Chondrocyte (in vitro differentiated cells): ENCODE measurements at regions not wholly inside any gene's neighbourhood (a gene's known extent, or its start where the extent isn't known, plus 50 kb on each side); places are given as distances from the start of the nearest gene placed in this dataset.

Experiments used
- DNase-seq: peaks from one replicate; pipeline ENCODE4 v3.0.0; 2021; ENCODE audit warnings: mixed read lengths, low spot score
- H3K27ac Mint-ChIP-seq: one replicate; pipeline ENCODE4 v1.8.0; 2021; ENCODE audit warnings: mild to moderate bottlenecking, moderate library complexity, mixed read lengths; ENCODE audit not compliant: unreplicated experiment
- H3K27me3 Mint-ChIP-seq: 2 replicates; pipeline ENCODE4 v1.8.0; 2021; ENCODE audit warnings: low read depth, mixed read lengths
- H3K36me3 Mint-ChIP-seq: 2 replicates; pipeline ENCODE4 v1.8.0; 2021; ENCODE audit warnings: low read depth, mixed read lengths
- H3K4me1 Mint-ChIP-seq: 2 replicates; pipeline ENCODE4 v1.8.0; 2021; ENCODE audit warnings: low read depth, mild to moderate bottlenecking, mixed read lengths
- H3K4me3 Mint-ChIP-seq: one replicate; pipeline ENCODE4 v1.8.0; 2021; ENCODE audit warnings: mild to moderate bottlenecking, moderate library complexity, mixed read lengths; ENCODE audit not compliant: unreplicated experiment
- H3K9me3 Mint-ChIP-seq: 2 replicates; pipeline ENCODE4 v1.8.0; 2021; ENCODE audit warnings: low read depth, mixed read lengths
- TF ChIP-seq, protein P1 (sequence below): fragments of 200-600 bp; sonication (generic); IDR thresholded peaks from 2 replicates; pipeline ENCODE4 v1.5.0; 2021; ENCODE audit warnings: antibody characterized with exemption, mild to moderate bottlenecking, moderate library complexity

DNA sequence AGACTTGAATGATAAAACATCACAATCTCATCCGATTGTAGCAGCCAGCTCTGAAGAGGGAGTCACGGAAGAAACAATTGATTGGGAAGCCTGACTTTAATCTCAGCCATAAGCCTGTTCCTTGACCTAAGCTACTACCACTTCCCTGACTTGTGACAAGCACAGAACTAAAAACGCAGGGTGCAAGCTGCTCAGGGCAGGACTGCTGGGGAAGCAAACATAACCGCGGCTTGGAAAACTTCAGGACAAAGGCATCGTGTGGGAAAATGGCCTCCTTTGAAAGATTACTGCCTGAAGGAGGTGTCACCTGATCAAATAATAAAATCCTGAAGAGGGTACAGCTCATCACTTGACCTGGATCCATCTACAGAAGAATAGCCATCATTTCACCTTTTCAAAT, 595.3 kb upstream of the CADM1 start:
- DNase-seq = no peak
- Mint-ChIP-seq H3K27ac (no peak overlapping the region), H3K36me3 (no peaks in the 10 kb centered on the region), H3K9me3 (no peaks in the 10 kb centered on the region), H3K27me3 (peaks cover 54% of the 10 kb centered on the region), H3K4me3 (no peak overlapping the region), H3K4me1 (no peaks in the 10 kb centered on the region)
- TF ChIP-seq, protein P1, sequence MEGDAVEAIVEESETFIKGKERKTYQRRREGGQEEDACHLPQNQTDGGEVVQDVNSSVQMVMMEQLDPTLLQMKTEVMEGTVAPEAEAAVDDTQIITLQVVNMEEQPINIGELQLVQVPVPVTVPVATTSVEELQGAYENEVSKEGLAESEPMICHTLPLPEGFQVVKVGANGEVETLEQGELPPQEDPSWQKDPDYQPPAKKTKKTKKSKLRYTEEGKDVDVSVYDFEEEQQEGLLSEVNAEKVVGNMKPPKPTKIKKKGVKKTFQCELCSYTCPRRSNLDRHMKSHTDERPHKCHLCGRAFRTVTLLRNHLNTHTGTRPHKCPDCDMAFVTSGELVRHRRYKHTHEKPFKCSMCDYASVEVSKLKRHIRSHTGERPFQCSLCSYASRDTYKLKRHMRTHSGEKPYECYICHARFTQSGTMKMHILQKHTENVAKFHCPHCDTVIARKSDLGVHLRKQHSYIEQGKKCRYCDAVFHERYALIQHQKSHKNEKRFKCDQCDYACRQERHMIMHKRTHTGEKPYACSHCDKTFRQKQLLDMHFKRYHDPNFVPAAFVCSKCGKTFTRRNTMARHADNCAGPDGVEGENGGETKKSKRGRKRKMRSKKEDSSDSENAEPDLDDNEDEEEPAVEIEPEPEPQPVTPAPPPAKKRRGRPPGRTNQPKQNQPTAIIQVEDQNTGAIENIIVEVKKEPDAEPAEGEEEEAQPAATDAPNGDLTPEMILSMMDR = no peak

DNA sequence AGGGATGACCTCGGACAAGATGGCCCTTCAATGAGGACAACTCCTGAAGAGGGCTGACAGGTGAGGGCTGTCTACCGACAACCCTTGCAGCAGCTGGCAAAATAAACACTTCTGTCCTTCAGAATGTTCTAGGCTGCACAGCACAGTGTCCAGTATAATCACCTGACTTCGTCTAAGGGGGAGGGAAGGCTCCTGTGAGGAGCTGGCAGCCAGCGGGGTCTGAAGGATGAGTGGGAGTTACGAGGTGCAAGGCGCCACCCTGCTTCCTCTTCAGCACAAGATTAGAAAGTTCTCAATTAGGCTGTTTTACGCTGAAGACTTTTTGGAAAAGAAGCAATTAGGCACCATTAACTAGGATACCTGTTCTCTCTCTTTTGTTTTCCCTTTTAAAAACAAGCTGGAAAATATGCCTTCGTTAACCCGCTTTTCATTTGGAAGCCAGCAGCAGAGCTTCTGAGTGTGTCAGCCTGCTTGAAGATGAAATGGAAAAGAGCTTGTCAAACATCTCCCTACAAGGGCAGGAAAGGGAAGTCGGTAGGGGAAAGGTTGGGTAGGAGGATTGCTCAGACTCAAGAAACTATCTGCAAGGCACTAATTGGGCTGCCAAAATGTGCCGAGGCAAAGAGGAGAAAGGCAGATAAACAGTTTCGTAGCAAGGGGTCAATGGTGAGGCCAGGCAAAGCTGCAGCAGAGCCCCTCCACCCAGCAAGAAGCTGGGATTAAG, 592.2 kb upstream of the CADM1 start:
- no peak overlapping the region for H3K27ac Mint-ChIP-seq
- TF ChIP-seq, protein P1 = no peak
- no peaks in the 10 kb centered on the region for H3K4me1 Mint-ChIP-seq
- no peaks in the 10 kb centered on the region for H3K9me3 Mint-ChIP-seq
- peaks cover 46% of the 10 kb centered on the region for H3K27me3 Mint-ChIP-seq
- no peak overlapping the region for H3K4me3 Mint-ChIP-seq
- H3K36me3 Mint-ChIP-seq = no peaks in the 10 kb centered on the region
- DNase-seq = no peak

DNA sequence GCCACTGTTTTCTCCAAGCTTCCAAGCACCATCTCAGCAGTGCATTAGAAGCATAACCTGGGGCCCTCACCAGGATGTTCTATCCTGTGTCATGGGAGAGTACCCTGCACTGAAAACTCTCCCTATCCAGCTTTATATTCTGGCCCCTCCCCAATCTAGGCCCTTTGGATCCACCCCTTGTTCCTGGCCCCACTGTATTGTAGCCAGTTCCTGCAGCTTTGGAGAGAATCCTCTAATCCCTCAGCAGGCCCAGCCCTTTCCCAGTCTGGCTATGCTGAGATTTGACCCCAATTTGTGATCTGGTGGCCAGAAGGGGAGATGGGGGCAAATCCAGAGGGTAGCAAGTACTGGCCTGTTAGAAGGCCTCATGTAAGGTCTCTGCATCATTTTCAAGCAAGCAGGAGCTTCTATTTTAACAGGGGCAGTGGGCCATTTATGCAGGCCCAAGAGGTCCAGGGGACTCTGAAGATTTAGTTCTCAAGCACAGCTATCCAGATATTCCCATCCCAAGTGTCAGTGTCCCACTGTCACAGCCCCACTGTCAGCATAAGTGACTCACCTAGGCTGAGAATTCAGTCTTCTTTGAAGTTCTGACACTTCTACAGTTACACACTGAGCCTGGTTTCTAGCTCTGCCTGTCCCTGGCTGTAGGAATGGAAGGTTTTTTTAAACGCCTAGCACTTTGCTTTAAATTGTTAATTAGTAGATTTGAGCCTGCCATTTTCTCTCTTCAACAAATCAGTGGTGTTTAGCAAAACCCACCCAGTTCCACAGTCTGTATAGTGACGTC, 589.5 kb upstream of the CADM1 start:
- H3K27ac Mint-ChIP-seq = no peak overlapping the region
- H3K4me3 Mint-ChIP-seq = no peak overlapping the region
- H3K9me3 Mint-ChIP-seq = no peaks in the 10 kb centered on the region
- no peaks in the 10 kb centered on the region for H3K4me1 Mint-ChIP-seq
- no peak for DNase-seq
- H3K27me3 Mint-ChIP-seq = peaks cover 45% of the 10 kb centered on the region
- TF ChIP-seq, protein P1 = no peak
- H3K36me3 Mint-ChIP-seq = no peaks in the 10 kb centered on the region

DNA sequence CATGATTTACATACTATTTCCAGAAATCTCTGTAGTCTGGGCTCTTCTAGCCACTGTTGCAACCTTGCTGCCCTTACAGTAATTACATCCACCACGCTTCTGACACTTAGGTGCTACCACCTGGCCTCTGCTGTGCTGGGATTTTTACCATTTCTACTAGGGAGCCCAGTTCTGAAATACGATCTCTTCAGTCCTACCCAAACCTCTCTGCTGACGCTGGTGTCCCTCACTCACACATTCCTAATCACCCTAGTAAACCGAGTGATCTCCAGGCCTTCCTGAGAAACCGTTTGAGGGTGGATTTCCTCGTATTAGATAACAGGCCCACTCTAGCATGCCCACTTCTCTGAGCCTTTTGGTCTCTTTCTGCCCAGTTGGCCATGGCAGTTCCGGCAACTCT, 588.9 kb upstream of the CADM1 start:
- Mint-ChIP-seq H3K4me1 (no peaks in the 10 kb centered on the region), H3K4me3 (no peak overlapping the region), H3K36me3 (no peaks in the 10 kb centered on the region), H3K27ac (no peak overlapping the region), H3K9me3 (no peaks in the 10 kb centered on the region), H3K27me3 (peaks cover 47% of the 10 kb centered on the region)
- DNase-seq = no peak
- TF ChIP-seq, protein P1 = no peak

DNA sequence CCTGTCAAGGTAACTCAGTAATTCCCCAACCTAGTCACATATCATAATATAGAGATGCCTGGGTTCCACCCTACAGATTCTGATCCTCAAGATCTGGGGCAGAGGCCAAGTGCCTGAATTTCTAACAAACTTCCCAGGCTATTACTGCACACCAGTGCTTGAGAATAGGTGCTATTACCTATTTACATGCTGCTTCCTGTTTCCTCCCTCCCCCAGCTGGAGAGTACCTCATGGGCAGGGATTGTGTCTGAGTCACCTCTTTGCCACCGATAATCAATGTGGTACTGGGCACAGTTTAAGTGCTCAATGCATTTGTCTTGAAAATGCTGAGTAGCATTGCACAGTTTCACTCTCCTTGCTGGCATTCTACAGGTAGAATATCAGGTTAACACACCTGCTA, 582.2 kb upstream of the CADM1 start:
- no peaks in the 10 kb centered on the region for H3K9me3 Mint-ChIP-seq
- no peaks in the 10 kb centered on the region for H3K4me1 Mint-ChIP-seq
- H3K36me3 Mint-ChIP-seq = no peaks in the 10 kb centered on the region
- no peak for DNase-seq
- H3K4me3 Mint-ChIP-seq = no peak overlapping the region
- peaks cover 61% of the 10 kb centered on the region for H3K27me3 Mint-ChIP-seq
- TF ChIP-seq, protein P1 = no peak
- no peak overlapping the region for H3K27ac Mint-ChIP-seq
